PC-3 (cell line): ENCODE measurements at regions not wholly inside any gene's neighbourhood (a gene's known extent, or its start where the extent isn't known, plus 50 kb on each side); places are given as distances from the start of the nearest gene placed in this dataset.
A peak's percentile ranks its signal among the peaks of the same experiment; 100 is the strongest.

Experiments
- ATAC-seq: fragments of 200-7000 bp; cut with Tn5 transposase; 2 replicates; pipeline ENCODE4 v1.9.1; 2020; ENCODE audit warnings: mild to moderate bottlenecking, moderate library complexity
- BruUV-seq: library from RNA; stranded (reverse); fragments of 400-500 nt; replicated peaks from 2 replicates; lab custom pipeline; 2021; lab: Mats Ljungman, UMichigan
- CTCF ChIA-PET: fragments of 300-600 bp; sonication (Branson Sonifier 250); formaldehyde crosslinking; loops from one replicate; lab custom pipeline; 2022; ENCODE audit warnings: antibody characterized with exemption; lab: Charles Lee
- POLR2A ChIA-PET: fragments of 300-600 bp; sonication (Branson Sonifier 250); formaldehyde crosslinking; loops from one replicate; lab custom pipeline; 2022; ENCODE audit warnings: antibody characterized with exemption; ENCODE audit not compliant: unreplicated experiment; lab: Charles Lee
- DNase-seq: peaks from one replicate; pipeline ENCODE4 v3.0.0-alpha.2; 2015
- H2AFZ ChIP-seq: fragments of 300-600 bp; sonication (generic); 2 replicates; pipeline ENCODE4 v1.6.0; 2016; ENCODE audit warnings: antibody characterized with exemption, low read length
- H3F3A ChIP-seq: fragments of 300-600 bp; sonication (generic); one replicate; pipeline ENCODE4 v1.6.0; 2017; ENCODE audit warnings: antibody characterized with exemption, low read length, control low read depth, mild to moderate bottlenecking; ENCODE audit not compliant: unreplicated experiment
- H3K27ac ChIP-seq: fragments of 300-600 bp; sonication (generic); 2 replicates; pipeline ENCODE4 v1.5.1; 2016; ENCODE audit warnings: mild to moderate bottlenecking, low read length
- H3K27me3 ChIP-seq: fragments of 300-600 bp; sonication (generic); 2 replicates; pipeline ENCODE4 v1.6.1; 2016; ENCODE audit warnings: low read length, mixed read lengths
- H3K36me3 ChIP-seq: fragments of 300-600 bp; sonication (generic); 2 replicates; pipeline ENCODE4 v1.6.1; 2016; ENCODE audit warnings: low read depth, mixed run types, low read length, mixed read lengths
- H3K4me1 ChIP-seq: fragments of 300-600 bp; sonication (generic); 2 replicates; pipeline ENCODE4 v1.5.1; 2016; ENCODE audit warnings: low read length; ENCODE audit not compliant: insufficient read depth
- H3K4me2 ChIP-seq: fragments of 300-600 bp; sonication (generic); 2 replicates; pipeline ENCODE4 v1.6.0; 2016; ENCODE audit warnings: low read length
- H3K4me3 ChIP-seq: fragments of 300-600 bp; sonication (generic); 2 replicates; pipeline ENCODE4 v1.5.1; 2016; ENCODE audit warnings: mild to moderate bottlenecking, low read length, mixed read lengths
- H3K79me2 ChIP-seq: fragments of 300-600 bp; sonication (generic); 2 replicates; pipeline ENCODE4 v1.6.1; 2017; ENCODE audit warnings: low read length, mixed read lengths
- H3K9ac ChIP-seq: fragments of 300-600 bp; sonication (generic); 2 replicates; pipeline ENCODE4 v1.6.0; 2016; ENCODE audit warnings: mild to moderate bottlenecking, low read length
- H3K9me2 ChIP-seq: fragments of 300-600 bp; sonication (generic); replicated peaks from 2 replicates; pipeline ENCODE4 v1.6.1; 2016; ENCODE audit warnings: mixed run types, low read length, mixed read lengths
- H3K9me3 ChIP-seq: fragments of 300-600 bp; sonication (generic); 2 replicates; pipeline ENCODE4 v1.6.1; 2016; ENCODE audit warnings: low read length, mixed read lengths
- H4K20me1 ChIP-seq: fragments of 300-600 bp; sonication (generic); 2 replicates; pipeline ENCODE4 v1.6.1; 2016; ENCODE audit warnings: low read length, mixed read lengths
- EZH2 ChIP-seq: fragments of 300-600 bp; sonication (generic); IDR thresholded peaks from one replicate; pipeline ENCODE4 v1.6.1; 2017; ENCODE audit warnings: antibody characterized with exemption, mild to moderate bottlenecking, low read length; ENCODE audit not compliant: unreplicated experiment
- EZH2phosphoT487 ChIP-seq: fragments of 300-600 bp; sonication (generic); IDR thresholded peaks from 2 replicates; pipeline ENCODE4 v1.6.1; 2018; ENCODE audit warnings: mild to moderate bottlenecking, antibody characterized with exemption, low read length, borderline replicate concordance
- intact Hi-C: fragments of 100-400 bp; cut with micrococcal nuclease; formaldehyde crosslinking; loops from 2 replicates; pipeline ENCODE4 v1.9.0; 2023
- TF ChIP-seq, protein P1 (sequence below): fragments of 300-600 bp; sonication (generic); conservative IDR thresholded peaks from 2 replicates; pipeline ENCODE4 v1.5.1; 2017; ENCODE audit warnings: antibody characterized with exemption, low read depth, mild to moderate bottlenecking, low read length

- ATAC-seq (no peak), DNase-seq (no peak)
- Histone ChIP-seq H4K20me1 (no peaks in the 10 kb centered on the region), H3K9ac (no peak overlapping the region), H2AFZ (no peak overlapping the region), H3K9me2 (no peaks in the 10 kb centered on the region), H3K4me1 (no peaks in the 10 kb centered on the region), H3K4me2 (no peak overlapping the region), H3K4me3 (no peak overlapping the region), H3K27ac (no peak overlapping the region), H3K27me3 (no peaks in the 10 kb centered on the region), H3K79me2 (no peaks in the 10 kb centered on the region), H3F3A (no peaks in the 10 kb centered on the region), H3K36me3 (no peaks in the 10 kb centered on the region), H3K9me3 (no peaks in the 10 kb centered on the region)
- POLR2A ChIA-PET, result no interaction called here
- CTCF ChIA-PET, result no interaction called here
- TF ChIP-seq EZH2 (no peak), EZH2phosphoT487 (no peak)
- TF ChIP-seq, protein P1, sequence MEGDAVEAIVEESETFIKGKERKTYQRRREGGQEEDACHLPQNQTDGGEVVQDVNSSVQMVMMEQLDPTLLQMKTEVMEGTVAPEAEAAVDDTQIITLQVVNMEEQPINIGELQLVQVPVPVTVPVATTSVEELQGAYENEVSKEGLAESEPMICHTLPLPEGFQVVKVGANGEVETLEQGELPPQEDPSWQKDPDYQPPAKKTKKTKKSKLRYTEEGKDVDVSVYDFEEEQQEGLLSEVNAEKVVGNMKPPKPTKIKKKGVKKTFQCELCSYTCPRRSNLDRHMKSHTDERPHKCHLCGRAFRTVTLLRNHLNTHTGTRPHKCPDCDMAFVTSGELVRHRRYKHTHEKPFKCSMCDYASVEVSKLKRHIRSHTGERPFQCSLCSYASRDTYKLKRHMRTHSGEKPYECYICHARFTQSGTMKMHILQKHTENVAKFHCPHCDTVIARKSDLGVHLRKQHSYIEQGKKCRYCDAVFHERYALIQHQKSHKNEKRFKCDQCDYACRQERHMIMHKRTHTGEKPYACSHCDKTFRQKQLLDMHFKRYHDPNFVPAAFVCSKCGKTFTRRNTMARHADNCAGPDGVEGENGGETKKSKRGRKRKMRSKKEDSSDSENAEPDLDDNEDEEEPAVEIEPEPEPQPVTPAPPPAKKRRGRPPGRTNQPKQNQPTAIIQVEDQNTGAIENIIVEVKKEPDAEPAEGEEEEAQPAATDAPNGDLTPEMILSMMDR, result no peak
- BruUV-seq, result no TSS peak
- intact Hi-C loops, result no loop called here
These were observed 302.8 kb upstream of the IL12A start for GRCh38 chr3:159685801-159686200.

- intact Hi-C loops, result no loop called here
- DNase-seq (no peak), ATAC-seq (no peak)
- no peaks in the 10 kb centered on the region for H4K20me1 ChIP-seq
- CTCF ChIA-PET, result no interaction called here
- no peaks in the 10 kb centered on the region for H3K9me2 ChIP-seq
- H3F3A ChIP-seq, result no peaks in the 10 kb centered on the region
- H2AFZ ChIP-seq, result no peak overlapping the region
- no peaks in the 10 kb centered on the region for H3K79me2 ChIP-seq
- no peaks in the 10 kb centered on the region for H3K4me1 ChIP-seq
- H3K9me3 ChIP-seq, result no peaks in the 10 kb centered on the region
- no peaks in the 10 kb centered on the region for H3K36me3 ChIP-seq
- no TSS peak for BruUV-seq
- POLR2A ChIA-PET, result no interaction called here
- no peak overlapping the region for H3K4me3 ChIP-seq
- H3K27me3 ChIP-seq, result no peaks in the 10 kb centered on the region
- no peak overlapping the region for H3K9ac ChIP-seq
- TF ChIP-seq, protein P1, result no peak
- TF ChIP-seq EZH2phosphoT487 (no peak), EZH2 (no peak)
- no peak overlapping the region for H3K4me2 ChIP-seq
- no peak overlapping the region for H3K27ac ChIP-seq
These were observed 295.4 kb upstream of the IL12A start for GRCh38 chr3:159693226-159693625.

- Histone ChIP-seq H3K9me3 (no peaks in the 10 kb centered on the region), H3K27me3 (no peaks in the 10 kb centered on the region), H3K79me2 (no peaks in the 10 kb centered on the region), H3K36me3 (no peaks in the 10 kb centered on the region), H3K4me1 (peaks cover 9% of the 10 kb centered on the region), H3K9me2 (no peaks in the 10 kb centered on the region), H2AFZ (peak overlapping the region; percentile 83), H3F3A (no peaks in the 10 kb centered on the region), H3K27ac (peak overlapping the region; percentile 60), H3K9ac (no peak overlapping the region), H3K4me3 (no peak overlapping the region), H3K4me2 (peak overlapping the region; percentile 62), H4K20me1 (no peaks in the 10 kb centered on the region)
- TF ChIP-seq, protein P1, result no peak
- TF ChIP-seq EZH2phosphoT487, result no peak
- TF ChIP-seq EZH2, result no peak
- POLR2A ChIA-PET, result interaction anchor here (0.6 to 0.7 kb wide), 5 partner anchors 20 to 853 kb away, joined by 3 to 5 read pairs (median 3); no protein-coding TSS in a partner anchor
- no TSS peak for BruUV-seq
- intact Hi-C loops, result no loop called here
- DNase-seq (peak; percentile 90), ATAC-seq (peak; percentile 98)
- CTCF ChIA-PET, result no interaction called here
These were observed 276.9 kb upstream of the IL12A start for GRCh38 chr3:159711560-159712333.
